ENCODE measurements at regions not wholly inside any gene's neighbourhood (a gene's known extent, or its start where the extent isn't known, plus 50 kb on each side); places are given as distances from the start of the nearest gene placed in this dataset.

DNA sequence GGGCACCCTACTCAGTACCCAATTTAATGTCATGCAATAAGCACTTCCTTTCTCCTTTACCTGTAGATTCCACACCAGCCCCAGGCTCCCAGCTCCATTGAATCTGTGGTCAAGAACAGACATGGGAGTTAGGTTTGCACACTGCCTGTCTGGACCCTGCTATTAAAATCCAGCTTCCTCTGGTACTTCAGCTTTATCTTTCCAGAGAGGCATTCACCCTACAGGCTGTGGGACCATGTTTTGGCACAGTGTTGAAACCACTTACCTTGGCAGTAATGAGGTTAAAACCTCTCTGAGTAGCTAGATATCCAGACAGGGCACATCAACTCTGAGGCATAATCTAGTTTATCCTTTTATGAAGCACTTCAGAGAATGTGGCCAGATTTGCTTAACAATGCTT lies 191.5 kb upstream of the PCSK5 start:
- Histone ChIP-seq H3K27ac (no peak overlapping the region), H3K4me3 (no peak overlapping the region)

DNA sequence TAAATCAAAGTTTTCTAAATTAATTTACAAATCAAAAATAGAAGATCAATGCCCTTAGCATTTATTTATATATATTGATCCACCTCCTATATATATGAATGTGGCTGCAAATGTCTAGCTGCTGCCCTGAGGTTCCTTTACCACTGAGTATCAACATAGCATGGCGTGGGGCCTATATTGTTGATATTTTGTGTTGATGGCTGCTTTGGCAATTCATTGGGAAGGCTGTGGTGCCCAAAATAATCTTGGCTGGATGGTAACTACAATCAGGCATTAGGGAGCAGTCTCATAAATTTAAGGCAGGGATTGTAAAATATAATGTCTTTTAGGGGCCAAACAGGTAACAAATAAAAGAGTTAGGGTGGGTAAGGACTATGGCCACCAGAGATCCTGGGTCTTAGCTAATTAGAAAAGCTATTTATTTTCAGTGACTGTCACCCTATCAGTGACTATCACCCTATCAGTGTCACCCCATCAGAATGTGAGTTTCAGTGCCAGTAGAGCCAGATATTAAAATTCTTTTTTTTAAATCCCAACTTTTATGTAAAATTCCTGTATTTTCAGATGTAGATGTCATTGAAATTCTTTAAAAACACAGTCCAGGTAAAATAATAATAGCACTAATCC lies 190.7 kb upstream of the PCSK5 start:
- H3K27ac ChIP-seq = no peak overlapping the region
- no peak overlapping the region for H3K4me3 ChIP-seq

DNA sequence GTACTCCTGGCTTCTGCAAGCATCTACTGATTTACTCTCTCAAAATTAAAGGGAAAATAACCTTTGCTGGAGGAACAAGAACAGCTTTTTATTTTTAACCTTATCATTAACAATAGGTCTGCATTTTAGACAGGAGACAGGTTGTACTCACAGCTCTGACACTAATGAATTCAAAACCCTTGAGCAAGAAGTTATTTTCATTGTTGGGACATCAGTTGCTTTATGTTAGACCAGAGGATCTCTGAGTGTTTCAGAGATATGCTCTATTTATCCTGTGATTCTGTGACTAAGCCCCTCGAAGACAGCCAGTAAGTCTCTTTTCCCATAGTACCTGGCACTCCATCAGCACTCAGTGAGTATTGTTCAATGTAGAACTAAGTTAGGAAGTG lies 190.2 kb upstream of the PCSK5 start:
- no peak overlapping the region for H3K27ac ChIP-seq
- H3K4me3 ChIP-seq = no peak overlapping the region

DNA sequence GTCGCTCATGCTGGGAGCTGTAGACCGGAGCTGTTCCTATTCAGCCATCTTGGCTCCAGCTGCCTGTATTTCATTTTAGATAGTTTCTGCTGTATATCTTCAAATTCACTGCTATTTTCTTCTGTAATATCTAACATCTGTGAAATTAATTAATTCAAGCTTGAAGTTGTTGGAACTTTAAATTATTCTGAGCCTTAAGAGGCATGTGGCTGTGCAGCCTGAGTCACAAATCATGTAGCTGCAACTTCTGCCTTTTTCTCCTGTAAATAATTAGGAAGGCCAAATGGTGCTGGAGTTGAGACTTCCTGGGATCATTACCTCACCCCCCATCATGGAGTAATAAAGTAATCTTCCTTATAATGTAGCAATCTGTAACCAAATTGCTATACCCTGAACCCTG lies 183.3 kb upstream of the PCSK5 start:
- Histone ChIP-seq H3K27ac (no peak overlapping the region), H3K4me3 (no peak overlapping the region)

DNA sequence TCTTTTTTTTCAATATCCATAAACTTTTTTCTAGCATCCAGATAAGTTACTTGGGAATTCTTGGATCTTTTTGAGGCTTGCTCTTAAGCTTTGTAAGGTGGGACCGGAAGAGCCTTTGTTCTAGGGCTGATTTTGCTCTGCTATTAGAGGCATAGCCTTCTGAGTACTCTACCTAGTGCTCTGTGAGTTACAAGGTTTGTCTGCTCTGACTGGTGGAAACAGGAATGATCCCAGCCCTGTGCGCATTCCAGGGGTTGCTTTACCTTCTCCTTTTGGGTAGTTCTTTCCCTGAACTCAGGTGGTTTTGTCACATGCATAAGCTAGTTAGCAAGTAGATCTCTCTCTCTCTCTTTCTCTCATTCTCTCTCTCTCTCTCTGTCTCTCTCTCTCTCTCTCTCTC lies 180.8 kb upstream of the PCSK5 start:
- Histone ChIP-seq H3K4me3 (no peak overlapping the region), H3K27ac (no peak overlapping the region)

DNA sequence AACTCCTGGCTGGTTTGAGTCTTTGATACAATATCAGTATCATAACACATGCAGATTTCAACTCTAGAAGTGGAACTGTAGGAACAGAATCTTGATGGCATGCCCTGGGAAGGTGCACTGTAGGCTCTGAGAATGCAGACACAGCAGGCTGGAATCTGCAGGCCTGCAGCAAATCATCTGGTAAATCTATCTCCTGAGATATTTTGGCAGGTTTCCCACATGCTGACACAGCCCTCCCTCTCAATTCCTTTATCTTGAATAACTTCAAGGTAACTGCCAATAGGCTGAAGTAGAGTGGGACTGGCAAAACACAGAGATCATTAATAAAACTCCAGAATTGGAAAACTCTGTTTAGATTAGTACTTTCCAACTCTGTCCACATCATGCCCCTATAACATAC lies 177.8 kb upstream of the PCSK5 start:
- no peak overlapping the region for H3K27ac ChIP-seq
- no peak overlapping the region for H3K4me3 ChIP-seq

DNA sequence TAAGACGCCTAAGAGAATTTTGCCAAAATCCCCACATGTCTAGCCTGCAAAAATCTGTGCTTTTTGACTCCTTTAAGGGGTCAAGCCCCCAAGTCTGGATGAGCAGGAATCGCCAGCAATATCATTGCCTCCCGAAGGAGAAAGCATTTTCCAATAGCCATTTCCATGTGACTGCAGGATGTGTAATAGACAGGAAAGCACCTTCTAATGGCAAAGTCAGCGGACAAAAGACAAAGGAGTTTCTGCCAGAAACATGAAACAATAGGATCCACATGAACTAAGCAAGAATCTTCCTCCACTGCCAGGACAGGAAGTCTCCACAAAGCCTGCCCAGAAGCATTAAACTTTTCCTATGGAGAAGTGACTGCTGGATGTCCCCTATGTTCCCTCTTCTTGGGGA lies 177.1 kb upstream of the PCSK5 start:
- Histone ChIP-seq H3K27ac (no peak overlapping the region), H3K4me3 (no peak overlapping the region)

DNA sequence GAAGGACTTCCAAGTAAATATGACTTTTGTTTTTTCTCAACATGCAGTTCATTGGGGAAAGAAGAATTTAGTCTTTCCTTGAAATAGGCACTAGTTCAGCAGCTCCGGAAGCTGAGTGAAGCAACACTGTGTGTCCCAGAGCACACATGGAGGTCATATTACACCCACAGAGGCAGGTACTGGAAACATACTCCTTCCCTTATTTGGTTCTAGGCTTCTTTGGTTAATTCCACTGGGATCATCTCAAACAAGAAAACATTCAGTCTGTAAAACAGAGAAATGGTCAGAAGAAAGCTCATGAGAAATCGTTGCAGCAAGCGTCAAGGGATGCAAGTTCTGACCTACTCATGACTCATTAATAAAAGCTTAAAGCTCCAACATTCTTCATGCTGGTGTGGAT lies 175.1 kb upstream of the PCSK5 start:
- Histone ChIP-seq H3K27ac (no peak overlapping the region), H3K4me3 (no peak overlapping the region)

DNA sequence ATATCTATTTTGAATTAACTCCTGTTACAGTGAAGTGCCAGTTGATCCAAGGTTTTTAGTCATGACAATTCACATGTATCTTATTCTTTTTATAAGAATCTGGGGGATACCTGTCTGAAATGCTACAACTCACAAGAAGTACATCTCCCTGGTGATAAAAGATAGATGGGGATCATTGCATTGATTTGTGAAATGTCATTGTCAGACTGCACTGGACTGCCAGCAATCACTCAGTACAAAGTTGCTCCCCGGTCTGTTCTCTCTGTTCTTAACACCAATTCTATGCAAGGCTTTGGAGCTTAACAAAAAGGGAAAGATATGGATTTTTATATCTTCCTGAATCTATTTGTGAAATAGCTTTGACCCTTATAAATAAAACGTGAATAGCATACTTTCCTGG lies 171.8 kb upstream of the PCSK5 start:
- no peak overlapping the region for H3K4me3 ChIP-seq
- no peak overlapping the region for H3K27ac ChIP-seq

DNA sequence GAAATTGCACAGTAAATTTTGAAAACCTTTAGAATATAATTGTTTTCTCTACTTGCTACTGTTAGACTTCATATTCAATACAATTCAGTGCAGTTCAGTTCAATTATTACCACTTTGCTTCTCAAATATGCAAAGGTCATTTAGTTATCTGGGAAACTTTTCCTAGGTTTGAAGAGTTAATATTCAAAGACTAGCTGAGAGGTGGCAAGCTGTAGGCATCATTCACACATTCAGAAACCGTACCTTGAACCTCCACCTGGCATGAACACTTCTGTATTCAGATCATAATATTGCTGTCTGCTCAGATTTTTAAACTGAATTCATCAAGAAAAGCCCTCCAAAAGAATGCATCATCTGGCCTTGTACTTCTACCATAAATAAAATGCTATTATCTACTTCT lies 162.1 kb upstream of the PCSK5 start:
- no peak overlapping the region for H3K27ac ChIP-seq
- no peak overlapping the region for H3K4me3 ChIP-seq

DNA sequence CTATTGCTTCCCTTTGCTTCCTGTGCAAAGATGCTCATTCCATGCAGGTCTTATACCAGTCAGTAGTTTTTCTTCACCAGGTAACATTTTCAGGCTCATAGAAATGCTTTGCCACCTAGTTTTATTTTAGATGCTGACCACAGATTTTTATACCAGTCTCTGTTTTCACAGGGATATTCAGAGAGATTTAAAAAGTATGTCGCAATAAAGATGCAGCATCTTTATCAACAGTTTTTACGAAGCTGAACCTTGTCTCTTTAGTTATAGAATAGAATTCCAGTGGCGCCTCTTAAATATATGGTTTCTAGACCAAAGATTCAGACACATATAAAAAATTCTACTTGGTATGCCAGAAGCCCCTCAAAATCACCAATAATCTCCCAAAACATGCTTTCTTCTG lies 155.7 kb upstream of the PCSK5 start:
- Histone ChIP-seq H3K4me3 (no peak overlapping the region), H3K27ac (no peak overlapping the region)

DNA sequence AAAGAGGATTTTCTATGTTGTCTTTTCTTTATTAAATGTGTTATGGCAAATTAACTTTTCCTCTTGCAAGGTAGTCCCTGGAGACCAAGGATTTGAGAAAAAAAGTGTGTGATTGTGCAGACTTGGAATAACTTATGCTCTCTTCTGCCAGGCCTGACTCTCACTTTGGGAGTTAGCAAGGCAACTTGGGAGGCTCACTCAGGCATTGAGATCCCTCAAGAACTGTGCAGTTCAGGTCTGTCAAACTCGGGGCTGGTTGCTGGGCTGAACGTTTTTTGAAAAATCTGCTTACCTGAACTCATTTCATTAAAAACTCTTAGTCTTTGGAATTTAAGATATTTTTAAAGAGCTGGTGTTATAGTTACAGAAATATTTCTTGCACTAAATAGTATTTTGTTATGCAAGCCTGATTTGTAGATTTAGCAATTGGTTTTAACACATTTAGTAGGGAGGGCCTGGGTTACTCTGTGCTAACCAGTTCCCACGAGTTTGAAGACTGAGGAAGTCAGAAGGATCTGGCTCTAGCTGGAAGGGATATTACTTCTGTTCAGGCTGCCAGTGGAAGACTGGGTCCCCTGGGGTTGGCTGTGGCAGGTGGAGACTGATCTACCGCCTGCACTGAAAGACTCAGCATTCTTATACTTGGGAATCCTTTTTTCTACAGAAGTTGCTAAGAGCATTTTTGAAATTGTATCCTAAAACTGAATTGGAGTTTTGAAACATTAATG lies 150.4 kb upstream of the PCSK5 start:
- Histone ChIP-seq H3K27ac (no peak overlapping the region), H3K4me3 (no peak overlapping the region)

DNA sequence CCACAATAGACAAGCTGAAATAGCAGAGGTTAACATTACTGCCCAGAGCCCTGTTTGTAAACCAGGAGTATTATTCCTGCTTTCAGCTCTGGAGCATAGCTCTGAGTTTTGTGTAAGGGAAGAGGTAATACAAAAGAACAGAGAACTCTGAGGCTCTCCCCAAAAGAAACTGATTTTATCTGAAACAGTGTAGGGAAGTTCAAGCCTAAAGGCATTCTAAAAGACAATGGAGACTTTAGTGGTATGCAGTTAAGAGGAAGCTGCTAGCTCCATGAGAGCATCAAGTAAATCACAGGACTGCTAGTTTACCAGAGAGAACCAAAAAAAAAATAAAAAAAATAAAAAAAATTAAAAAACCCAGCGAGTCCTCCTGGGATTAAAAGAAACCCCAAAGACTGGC lies 146.6 kb upstream of the PCSK5 start:
- Histone ChIP-seq H3K4me3 (no peak overlapping the region), H3K27ac (no peak overlapping the region)

DNA sequence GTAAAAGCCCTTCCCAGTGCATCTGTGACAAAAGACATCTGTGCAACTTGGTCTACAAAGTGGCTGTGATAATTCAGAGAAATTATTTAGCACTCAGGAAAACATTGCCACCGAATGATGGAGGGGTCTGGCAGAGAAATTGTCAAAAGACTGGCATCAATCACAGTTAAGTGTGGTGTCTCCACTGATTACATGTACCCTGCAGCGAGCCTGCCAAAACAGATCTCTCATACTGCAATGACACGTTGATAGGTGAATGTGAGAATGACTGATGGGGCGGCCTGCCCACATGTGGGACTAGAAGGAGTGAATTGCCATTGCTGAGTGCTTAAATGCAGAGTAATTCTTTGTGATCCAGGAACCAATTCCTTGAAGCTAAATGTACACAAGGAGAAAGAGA lies 136.4 kb upstream of the PCSK5 start:
- Histone ChIP-seq H3K27ac (no peak overlapping the region), H3K4me3 (no peak overlapping the region)

DNA sequence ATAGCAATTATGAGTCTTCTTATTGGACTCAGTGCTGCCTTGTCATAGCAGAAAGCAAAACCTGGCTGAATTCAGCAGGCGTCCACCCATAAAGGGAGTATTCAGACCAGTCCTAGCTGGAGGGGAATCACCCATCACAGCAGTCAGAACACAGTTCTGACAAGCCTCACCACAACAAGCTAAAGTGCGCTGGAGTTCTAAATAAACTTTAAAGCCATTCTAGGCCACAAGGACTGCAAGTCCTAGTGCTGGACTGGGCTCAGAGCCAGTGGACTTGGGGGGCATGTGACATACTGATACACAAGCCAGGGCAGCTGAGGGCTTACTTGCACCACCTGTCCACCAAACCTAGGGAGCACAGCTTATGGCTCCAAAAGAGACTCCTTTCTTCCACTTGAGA lies 115.3 kb upstream of the PCSK5 start:
- Histone ChIP-seq H3K4me3 (no peak overlapping the region), H3K27ac (no peak overlapping the region)

DNA sequence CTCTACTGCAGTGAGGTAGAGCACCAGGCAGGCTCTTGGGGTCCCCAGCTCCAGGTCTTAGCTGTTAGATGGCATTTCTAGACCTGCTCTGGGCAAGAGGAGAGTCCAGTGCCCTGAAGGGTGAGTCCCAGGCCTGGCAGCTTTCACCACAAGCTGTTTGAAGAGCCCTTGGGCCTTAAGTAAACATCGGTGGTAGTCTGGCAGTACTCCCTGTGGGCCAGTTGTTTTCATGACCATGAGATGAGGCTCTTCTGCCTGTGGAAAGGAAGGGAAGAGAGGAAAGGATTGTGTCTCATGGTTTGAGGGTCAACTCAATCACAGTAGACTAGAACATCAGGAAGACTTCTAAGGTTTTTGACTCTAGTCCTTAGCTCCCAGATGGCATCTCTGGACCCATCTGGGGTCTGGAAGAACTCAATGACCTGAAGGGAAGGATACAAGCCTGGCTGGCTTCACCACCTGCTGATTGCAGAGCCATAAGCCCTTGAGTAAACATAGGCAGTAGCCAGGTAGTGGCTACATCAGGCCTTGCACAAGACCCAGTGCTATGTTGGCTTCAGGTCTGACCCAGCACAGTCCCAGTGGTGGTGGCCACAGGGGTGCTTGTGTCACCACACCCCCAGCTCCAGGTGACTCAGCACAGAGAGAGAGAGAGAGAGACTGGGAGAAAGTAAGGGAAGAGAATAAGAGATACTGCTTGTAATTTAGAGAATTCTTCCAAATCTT lies 114.3 kb upstream of the PCSK5 start:
- Histone ChIP-seq H3K27ac (no peak overlapping the region), H3K4me3 (no peak overlapping the region)

DNA sequence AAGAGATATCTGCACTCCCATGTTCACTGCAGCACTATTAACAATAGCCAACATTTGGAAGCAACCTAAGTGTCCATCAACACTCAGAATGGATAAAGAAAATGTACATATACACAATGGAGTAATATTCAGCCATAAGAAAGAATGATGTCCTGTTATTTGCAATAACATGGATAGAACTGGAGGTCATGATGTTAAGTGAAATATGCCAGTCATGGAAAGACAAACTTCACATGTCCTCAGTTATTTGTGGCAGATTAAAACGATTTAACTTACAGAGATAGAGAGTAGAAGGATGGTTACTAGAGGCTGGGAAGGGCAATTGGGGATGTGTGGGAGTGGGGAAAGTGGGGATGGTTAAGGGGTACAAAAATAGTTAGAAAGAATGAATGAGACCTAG lies 110.3 kb upstream of the PCSK5 start:
- no peak overlapping the region for H3K27ac ChIP-seq
- H3K4me3 ChIP-seq = no peak overlapping the region

DNA sequence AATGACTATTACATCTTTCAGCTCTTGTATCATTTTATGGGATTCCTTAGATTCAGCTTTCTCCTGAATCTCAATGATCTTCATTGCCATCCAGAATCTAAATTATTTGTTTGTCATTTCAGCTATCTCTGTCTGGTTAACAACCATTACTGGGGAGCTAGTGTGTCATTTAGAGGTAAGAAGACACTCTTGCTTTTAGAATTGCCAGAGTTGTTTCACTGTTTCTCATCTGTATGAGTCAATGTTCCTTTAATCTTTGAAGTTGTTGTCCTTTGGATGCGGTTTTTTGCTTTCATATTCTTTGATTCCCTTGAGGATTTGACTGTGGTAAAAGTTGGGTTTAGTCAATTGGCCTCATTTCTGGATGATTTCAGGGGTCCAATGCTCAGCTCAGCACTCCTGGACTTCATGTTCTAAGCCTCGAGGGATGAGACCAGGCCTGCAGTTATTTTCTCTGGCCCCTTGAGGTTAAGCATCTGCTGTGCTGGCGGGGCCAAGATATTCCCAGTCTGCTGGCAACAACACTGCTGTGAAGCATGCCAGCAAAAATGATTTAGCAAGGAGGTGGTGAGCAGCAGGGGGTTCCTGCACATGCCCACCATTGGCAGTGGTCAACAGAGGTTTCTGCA lies 102.4 kb upstream of the PCSK5 start:
- H3K4me3 ChIP-seq = no peak overlapping the region
- peak overlapping the region in 2 of 21 experiments; percentile 35 to 73 for H3K27ac ChIP-seq

DNA sequence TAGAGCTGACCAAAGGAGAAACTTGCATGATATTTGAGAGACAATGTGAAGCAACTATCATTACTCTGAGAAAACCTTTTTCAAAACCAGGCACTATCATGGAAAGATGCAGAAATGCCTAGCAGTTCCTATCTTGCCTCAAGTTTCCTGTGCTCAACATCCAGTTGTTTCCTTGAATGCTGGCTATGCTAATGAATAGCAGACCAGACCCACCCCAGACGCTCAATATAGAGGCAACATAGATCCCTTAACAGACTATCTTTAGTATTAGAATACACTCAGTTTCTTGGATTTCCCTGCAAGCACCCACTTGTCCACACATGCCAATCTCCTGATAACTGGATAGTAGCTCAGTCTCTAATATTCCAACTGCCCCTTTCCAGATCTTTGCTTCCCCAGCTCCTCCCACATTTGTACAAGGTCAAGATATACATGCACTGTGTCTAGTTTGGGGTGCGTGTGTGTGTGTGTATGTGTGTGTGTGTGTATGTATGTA lies 93.3 kb upstream of the PCSK5 start:
- no peak overlapping the region for H3K27ac ChIP-seq
- no peak overlapping the region for H3K4me3 ChIP-seq

DNA sequence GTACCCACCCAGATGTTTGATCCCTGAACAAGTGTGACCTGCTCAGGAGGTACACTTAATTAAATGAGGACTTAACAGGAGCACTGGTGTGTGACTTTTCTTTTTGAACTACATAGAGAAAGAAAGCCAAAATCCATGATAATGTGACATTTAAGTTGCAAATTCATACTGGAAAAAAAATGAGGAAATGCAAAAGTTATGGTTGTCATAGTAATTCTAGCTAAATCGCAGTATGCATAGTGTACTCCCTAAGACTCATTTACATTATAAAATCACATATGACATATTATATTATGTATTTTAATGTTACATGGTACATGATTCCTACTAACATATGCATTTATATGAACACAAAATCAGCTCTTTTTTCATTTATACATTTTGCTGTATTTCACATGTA lies 92.0 kb upstream of the PCSK5 start:
- Histone ChIP-seq H3K4me3 (no peak overlapping the region), H3K27ac (no peak overlapping the region)

DNA sequence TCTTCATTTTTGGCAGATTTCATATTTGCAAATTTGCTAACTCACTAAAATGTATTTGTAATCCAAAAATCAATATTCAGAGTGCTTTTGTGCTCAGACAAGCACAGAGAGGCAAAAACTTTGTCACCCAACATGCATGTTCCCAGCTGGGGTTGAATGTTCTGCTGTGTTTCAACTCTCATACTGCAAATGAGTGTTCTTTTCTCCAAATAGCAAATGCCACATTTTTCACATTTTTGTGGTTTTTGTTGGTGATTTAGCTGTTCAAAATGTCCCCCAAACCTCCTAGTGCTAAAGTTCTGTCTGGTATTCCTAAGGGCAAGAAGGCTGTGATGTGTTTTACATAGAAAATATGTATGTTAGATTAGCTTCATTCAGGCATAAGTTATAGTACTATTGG lies 87.3 kb upstream of the PCSK5 start:
- no peak overlapping the region for H3K4me3 ChIP-seq

More for the DNA sequence above, 87.3 kb upstream of the PCSK5 start:
- peak overlapping the region in 3 of 21 experiments; percentile 26 to 74 (median 73) for H3K27ac ChIP-seq
